ENCODE measurements at regions not wholly inside any gene's neighbourhood (a gene's known extent, or its start where the extent isn't known, plus 50 kb on each side); places are given as distances from the start of the nearest gene placed in this dataset.
"Not testable (repeated sequence)": the region's sequence is repeated elsewhere in the genome, so short reads cannot be mapped to it uniquely, and the experiment has no call there.

GRCh38 chr2:37722971-37723370, 51.5 kb upstream of the CDC42EP3 start:
- H3K4me1 ChIP-seq; H3K27ac ChIP-seq; H3K9me3 ChIP-seq; intact Hi-C loops (cut with DNase I); DNase-seq; ATAC-seq; H3K27me3 ChIP-seq; H3K4me3 ChIP-seq; H3K36me3 ChIP-seq: not testable (repeated sequence)
- 84 to 98% (median 95%) methylated on average over 7 of the region's 7 CpGs for WGBS, 4 donors

- TF ChIP-seq CTCF (IDR thresholded peaks at IDR 0.05) (no peak), POLR2A (IDR thresholded peaks at IDR 0.05) (no peak)
Observed at GRCh38 chr2:37730037-37730818, 58.8 kb upstream of the CDC42EP3 start.

GRCh38 chr2:37732412-37732811, 61.0 kb upstream of the CDC42EP3 start:
- H3K27ac ChIP-seq; H3K9me3 ChIP-seq; DNase-seq; intact Hi-C loops (cut with DNase I); H3K36me3 ChIP-seq; ATAC-seq; H3K4me3 ChIP-seq; H3K27me3 ChIP-seq: not testable (repeated sequence)
- peaks cover 0 to 20% (median 7%) of the 10 kb centered on the region in 12 donors for H3K4me1 ChIP-seq

More at GRCh38 chr2:37730037-37730818, 58.8 kb upstream of the CDC42EP3 start:
- Histone ChIP-seq H3K4me1 (peaks cover 0 to 14% (median 0%) of the 10 kb centered on the region in 12 donors), H3K27me3 (no peaks in the 10 kb centered on the region), H3K4me3 (no peak overlapping the region), H3K36me3 (no peaks in the 10 kb centered on the region), H3K9me3 (peaks cover 0 to 3% (median 0%) of the 10 kb centered on the region in 12 donors), H3K27ac (no peak overlapping the region)
- ATAC-seq (no peak), DNase-seq (no peak)
- intact Hi-C loops (cut with DNase I): no loop called here
- WGBS, 4 donors: 48 to 80% (median 66%) methylated on average over 1 of the region's 1 CpG

- H3K4me1 ChIP-seq: peaks cover 0 to 24% (median 8%) of the 10 kb centered on the region in 12 donors
Observed at GRCh38 chr2:37733251-37733650, 61.8 kb upstream of the CDC42EP3 start.

GRCh38 chr2:37733955-37734354, 62.5 kb upstream of the CDC42EP3 start:
- H3K27me3 ChIP-seq; intact Hi-C loops (cut with DNase I); DNase-seq; H3K36me3 ChIP-seq; H3K4me3 ChIP-seq; H3K9me3 ChIP-seq: not testable (repeated sequence)
- Histone ChIP-seq H3K4me1 (peaks cover 0 to 24% (median 8%) of the 10 kb centered on the region in 12 donors), H3K27ac (peak overlapping the region in 1 of 12 donors; percentile 36)
- ATAC-seq: peak; percentile 26 to 89 (median 72)

More at GRCh38 chr2:37733251-37733650, 61.8 kb upstream of the CDC42EP3 start:
- DNase-seq (no peak), ATAC-seq (no peak)
- Histone ChIP-seq H3K4me3 (no peak overlapping the region), H3K36me3 (no peaks in the 10 kb centered on the region), H3K27ac (no peak overlapping the region), H3K9me3 (no peaks in the 10 kb centered on the region), H3K27me3 (no peaks in the 10 kb centered on the region)
- WGBS, 4 donors: 67 to 93% (median 84%) methylated on average over 2 of the region's 2 CpGs
- intact Hi-C loops (cut with DNase I): no loop called here
- TF ChIP-seq POLR2A (IDR thresholded peaks at IDR 0.05): no peak
- TF ChIP-seq CTCF (IDR thresholded peaks at IDR 0.05): no peak

- H3K4me3 ChIP-seq; H3K9me3 ChIP-seq; H3K27me3 ChIP-seq; DNase-seq; intact Hi-C loops (cut with DNase I); H3K36me3 ChIP-seq; ATAC-seq: not testable (repeated sequence)
- Histone ChIP-seq H3K4me1 (peaks cover 0 to 24% (median 8%) of the 10 kb centered on the region in 12 donors), H3K27ac (peak overlapping the region in 3 of 12 donors; percentile 12 to 70 (median 39))
- 51 to 62% (median 59%) methylated on average over 8 of the region's 8 CpGs for WGBS, 4 donors
Observed at GRCh38 chr2:37734891-37735523, 63.6 kb upstream of the CDC42EP3 start.

GRCh38 chr2:37735524-37735910, 64.1 kb upstream of the CDC42EP3 start:
- peak overlapping the region in 3 of 12 donors; percentile 12 to 70 (median 39) for H3K27ac ChIP-seq

More at GRCh38 chr2:37735524-37735910, 64.1 kb upstream of the CDC42EP3 start:
- H3K4me3 ChIP-seq; intact Hi-C loops (cut with DNase I); ATAC-seq; H3K36me3 ChIP-seq; DNase-seq; H3K9me3 ChIP-seq; H3K27me3 ChIP-seq: not testable (repeated sequence)
- H3K4me1 ChIP-seq: peaks cover 0 to 24% (median 8%) of the 10 kb centered on the region in 12 donors
